ENCODE measurements at regions not wholly inside any gene's neighbourhood (a gene's known extent, or its start where the extent isn't known, plus 50 kb on each side); places are given as distances from the start of the nearest gene placed in this dataset.

DNA sequence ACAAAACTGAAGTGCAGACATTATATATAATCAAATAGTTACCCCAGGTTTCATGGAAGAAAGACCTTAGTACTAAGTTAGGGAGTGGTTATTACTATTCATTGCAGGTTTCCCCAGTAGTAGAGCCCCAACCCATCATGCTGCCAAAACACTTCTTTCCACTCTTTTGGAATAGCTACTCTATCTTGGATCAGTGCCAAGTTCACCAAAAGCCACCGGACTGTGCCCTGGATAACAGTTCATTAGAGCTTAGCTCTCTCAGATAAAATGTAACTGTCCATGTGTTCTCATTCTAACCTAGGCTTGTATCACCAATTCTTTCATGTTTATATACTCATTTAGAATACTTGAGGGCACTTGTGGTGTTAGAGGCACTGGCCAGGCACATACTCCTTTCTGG is 540.1 kb upstream of the C16orf82 start:
- TF ChIP-seq, protein P1, sequence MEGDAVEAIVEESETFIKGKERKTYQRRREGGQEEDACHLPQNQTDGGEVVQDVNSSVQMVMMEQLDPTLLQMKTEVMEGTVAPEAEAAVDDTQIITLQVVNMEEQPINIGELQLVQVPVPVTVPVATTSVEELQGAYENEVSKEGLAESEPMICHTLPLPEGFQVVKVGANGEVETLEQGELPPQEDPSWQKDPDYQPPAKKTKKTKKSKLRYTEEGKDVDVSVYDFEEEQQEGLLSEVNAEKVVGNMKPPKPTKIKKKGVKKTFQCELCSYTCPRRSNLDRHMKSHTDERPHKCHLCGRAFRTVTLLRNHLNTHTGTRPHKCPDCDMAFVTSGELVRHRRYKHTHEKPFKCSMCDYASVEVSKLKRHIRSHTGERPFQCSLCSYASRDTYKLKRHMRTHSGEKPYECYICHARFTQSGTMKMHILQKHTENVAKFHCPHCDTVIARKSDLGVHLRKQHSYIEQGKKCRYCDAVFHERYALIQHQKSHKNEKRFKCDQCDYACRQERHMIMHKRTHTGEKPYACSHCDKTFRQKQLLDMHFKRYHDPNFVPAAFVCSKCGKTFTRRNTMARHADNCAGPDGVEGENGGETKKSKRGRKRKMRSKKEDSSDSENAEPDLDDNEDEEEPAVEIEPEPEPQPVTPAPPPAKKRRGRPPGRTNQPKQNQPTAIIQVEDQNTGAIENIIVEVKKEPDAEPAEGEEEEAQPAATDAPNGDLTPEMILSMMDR (conservative IDR thresholded peaks at IDR 0.05; ENCODE audit: low read depth, low read length): no peak
- TF ChIP-seq EZH2 (IDR thresholded peaks at IDR 0.05; ENCODE audit: borderline replicate concordance, low read depth, low read length, poor library complexity, severe bottlenecking): no peak
